ENCODE measurements at regions not wholly inside any gene's neighbourhood (a gene's known extent, or its start where the extent isn't known, plus 50 kb on each side); places are given as distances from the start of the nearest gene placed in this dataset.

DNA sequence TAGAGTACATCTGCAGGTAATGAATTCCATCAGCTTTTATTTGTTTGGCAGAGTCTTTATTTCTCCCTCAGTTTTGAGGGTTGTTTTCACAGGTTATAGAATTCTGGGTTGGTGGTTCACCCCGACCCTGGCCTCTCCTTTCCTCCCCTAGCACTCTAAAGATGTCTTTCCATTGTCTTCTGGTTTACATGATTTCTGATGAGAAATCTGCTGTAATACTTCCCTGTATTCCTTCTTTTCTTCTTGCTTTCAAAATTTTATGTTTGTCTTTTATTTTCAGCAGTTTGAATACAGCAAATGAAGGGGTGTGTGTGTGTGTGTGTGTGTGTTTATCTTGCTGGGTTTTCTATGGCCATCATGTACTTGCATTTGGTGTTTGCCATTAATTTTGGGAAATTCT, 312.0 kb upstream of the RPS23 start:
- TF ChIP-seq, protein P1, sequence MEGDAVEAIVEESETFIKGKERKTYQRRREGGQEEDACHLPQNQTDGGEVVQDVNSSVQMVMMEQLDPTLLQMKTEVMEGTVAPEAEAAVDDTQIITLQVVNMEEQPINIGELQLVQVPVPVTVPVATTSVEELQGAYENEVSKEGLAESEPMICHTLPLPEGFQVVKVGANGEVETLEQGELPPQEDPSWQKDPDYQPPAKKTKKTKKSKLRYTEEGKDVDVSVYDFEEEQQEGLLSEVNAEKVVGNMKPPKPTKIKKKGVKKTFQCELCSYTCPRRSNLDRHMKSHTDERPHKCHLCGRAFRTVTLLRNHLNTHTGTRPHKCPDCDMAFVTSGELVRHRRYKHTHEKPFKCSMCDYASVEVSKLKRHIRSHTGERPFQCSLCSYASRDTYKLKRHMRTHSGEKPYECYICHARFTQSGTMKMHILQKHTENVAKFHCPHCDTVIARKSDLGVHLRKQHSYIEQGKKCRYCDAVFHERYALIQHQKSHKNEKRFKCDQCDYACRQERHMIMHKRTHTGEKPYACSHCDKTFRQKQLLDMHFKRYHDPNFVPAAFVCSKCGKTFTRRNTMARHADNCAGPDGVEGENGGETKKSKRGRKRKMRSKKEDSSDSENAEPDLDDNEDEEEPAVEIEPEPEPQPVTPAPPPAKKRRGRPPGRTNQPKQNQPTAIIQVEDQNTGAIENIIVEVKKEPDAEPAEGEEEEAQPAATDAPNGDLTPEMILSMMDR (IDR thresholded peaks at IDR 0.05; ENCODE audit: insufficient read depth, low read length): no peak
- TF ChIP-seq, protein P2, sequence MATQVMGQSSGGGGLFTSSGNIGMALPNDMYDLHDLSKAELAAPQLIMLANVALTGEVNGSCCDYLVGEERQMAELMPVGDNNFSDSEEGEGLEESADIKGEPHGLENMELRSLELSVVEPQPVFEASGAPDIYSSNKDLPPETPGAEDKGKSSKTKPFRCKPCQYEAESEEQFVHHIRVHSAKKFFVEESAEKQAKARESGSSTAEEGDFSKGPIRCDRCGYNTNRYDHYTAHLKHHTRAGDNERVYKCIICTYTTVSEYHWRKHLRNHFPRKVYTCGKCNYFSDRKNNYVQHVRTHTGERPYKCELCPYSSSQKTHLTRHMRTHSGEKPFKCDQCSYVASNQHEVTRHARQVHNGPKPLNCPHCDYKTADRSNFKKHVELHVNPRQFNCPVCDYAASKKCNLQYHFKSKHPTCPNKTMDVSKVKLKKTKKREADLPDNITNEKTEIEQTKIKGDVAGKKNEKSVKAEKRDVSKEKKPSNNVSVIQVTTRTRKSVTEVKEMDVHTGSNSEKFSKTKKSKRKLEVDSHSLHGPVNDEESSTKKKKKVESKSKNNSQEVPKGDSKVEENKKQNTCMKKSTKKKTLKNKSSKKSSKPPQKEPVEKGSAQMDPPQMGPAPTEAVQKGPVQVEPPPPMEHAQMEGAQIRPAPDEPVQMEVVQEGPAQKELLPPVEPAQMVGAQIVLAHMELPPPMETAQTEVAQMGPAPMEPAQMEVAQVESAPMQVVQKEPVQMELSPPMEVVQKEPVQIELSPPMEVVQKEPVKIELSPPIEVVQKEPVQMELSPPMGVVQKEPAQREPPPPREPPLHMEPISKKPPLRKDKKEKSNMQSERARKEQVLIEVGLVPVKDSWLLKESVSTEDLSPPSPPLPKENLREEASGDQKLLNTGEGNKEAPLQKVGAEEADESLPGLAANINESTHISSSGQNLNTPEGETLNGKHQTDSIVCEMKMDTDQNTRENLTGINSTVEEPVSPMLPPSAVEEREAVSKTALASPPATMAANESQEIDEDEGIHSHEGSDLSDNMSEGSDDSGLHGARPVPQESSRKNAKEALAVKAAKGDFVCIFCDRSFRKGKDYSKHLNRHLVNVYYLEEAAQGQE (IDR thresholded peaks at IDR 0.05; ENCODE audit: insufficient replicate concordance, low read depth): no peak
- TF ChIP-seq GABPA (IDR thresholded peaks at IDR 0.05; ENCODE audit: low read depth): no peak
- TF ChIP-seq POLR2AphosphoS5 (IDR thresholded peaks at IDR 0.05; ENCODE audit: low read depth): no peak
- no peak for TF ChIP-seq SPI1 (IDR thresholded peaks at IDR 0.05; ENCODE audit: borderline replicate concordance, low read depth)

Data from HL-60 (cell line).